22Rv1 (cell line): ENCODE measurements at regions not wholly inside any gene's neighbourhood (a gene's known extent, or its start where the extent isn't known, plus 50 kb on each side); places are given as distances from the start of the nearest gene placed in this dataset.
A peak's percentile ranks its signal among the peaks of the same experiment; 100 is the strongest.
"Not testable (repeated sequence)": the region's sequence is repeated elsewhere in the genome, so short reads cannot be mapped to it uniquely, and the experiment has no call there.

Source experiments
- H3K27ac ChIP-seq: fragments of 450-650 bp; 2 replicates; pipeline ENCODE4 v1.5.1; 2017
- ZFX ChIP-seq: fragments of 450-650 bp; IDR thresholded peaks from 2 replicates; pipeline ENCODE4 v1.6.1; 2017; ENCODE audit warnings: antibody characterized with exemption, borderline replicate concordance
- TF ChIP-seq, protein P1 (sequence below): fragments of 450-650 bp; IDR thresholded peaks from 2 replicates; pipeline ENCODE4 v1.5.1; 2017; ENCODE audit warnings: mild to moderate bottlenecking

DNA sequence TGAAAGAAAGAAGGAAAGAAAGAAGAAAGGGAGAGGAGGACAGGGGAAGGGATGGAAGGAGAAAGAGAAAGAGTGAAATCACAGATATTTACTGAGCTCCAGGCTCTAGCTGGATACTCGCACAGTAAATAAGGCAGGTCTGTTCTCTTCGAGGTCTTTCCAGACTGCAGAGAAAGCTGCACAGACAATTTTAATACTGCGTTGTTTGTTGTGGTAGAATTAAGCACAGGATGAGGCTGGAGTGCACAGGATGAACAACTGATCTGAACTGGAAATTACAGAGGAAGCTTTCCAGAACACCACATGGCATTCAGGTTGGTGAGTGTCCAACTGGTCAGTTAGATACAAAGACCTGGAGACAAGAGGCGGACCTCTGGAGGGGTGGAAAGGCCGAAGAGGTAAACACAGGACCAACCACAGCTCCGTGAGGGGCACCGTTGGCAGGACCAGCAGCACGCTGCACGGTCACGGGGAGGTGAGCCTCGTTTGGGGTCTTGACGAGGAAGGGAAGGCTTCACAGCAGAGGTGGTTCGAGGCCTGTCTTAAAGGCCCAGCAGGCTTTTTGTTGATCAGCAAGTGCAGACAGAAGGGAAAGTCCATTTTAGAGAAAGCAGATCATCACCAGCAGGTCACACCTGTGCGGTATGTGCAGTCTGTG lies 121.7 kb downstream of the ATP6V0E2 start:
- not testable (repeated sequence) for H3K27ac ChIP-seq

DNA sequence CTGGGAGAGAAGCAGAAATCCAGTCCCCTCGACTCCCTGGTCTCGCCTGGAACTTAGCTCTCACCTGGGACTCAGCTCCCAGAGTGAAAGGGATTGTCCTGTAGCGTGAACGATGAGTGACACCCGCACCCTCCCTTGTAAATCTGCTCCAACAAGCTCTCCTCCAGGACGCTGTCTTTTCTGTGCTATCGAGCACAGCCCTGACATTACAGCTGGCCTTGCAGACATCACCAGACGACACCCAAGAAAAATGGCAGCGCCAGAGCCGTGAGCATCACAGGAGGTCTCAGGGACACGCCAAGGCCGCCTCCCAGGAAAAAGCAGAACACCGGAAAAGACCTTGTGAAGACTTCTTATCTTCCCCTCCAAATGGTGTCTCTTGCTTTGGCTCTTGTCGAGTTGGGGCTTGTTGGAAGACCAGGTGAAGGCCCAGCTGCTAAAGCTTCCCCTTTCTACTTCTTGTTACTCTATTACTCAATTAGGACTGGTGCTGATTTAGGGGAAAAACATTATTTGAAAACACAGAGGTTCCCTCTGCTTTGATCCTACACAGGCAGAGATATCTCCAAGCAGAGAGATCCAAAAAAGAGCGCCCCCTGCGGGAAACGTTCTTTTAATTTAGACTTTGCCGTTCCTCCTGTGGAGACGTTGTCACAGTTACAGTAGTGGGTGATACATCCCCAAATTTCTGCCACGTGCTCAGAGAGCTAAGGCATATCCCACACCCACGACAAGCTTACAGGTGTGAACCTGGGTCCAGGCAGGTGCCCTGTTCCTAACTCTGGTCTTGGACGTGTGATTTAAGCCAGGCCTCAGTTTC lies 127.2 kb downstream of the ATP6V0E2 start:
- TF ChIP-seq, protein P1, sequence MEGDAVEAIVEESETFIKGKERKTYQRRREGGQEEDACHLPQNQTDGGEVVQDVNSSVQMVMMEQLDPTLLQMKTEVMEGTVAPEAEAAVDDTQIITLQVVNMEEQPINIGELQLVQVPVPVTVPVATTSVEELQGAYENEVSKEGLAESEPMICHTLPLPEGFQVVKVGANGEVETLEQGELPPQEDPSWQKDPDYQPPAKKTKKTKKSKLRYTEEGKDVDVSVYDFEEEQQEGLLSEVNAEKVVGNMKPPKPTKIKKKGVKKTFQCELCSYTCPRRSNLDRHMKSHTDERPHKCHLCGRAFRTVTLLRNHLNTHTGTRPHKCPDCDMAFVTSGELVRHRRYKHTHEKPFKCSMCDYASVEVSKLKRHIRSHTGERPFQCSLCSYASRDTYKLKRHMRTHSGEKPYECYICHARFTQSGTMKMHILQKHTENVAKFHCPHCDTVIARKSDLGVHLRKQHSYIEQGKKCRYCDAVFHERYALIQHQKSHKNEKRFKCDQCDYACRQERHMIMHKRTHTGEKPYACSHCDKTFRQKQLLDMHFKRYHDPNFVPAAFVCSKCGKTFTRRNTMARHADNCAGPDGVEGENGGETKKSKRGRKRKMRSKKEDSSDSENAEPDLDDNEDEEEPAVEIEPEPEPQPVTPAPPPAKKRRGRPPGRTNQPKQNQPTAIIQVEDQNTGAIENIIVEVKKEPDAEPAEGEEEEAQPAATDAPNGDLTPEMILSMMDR = peak; percentile 22; the same call in 1 of the 2 replicates
- not testable (repeated sequence) for H3K27ac ChIP-seq

DNA sequence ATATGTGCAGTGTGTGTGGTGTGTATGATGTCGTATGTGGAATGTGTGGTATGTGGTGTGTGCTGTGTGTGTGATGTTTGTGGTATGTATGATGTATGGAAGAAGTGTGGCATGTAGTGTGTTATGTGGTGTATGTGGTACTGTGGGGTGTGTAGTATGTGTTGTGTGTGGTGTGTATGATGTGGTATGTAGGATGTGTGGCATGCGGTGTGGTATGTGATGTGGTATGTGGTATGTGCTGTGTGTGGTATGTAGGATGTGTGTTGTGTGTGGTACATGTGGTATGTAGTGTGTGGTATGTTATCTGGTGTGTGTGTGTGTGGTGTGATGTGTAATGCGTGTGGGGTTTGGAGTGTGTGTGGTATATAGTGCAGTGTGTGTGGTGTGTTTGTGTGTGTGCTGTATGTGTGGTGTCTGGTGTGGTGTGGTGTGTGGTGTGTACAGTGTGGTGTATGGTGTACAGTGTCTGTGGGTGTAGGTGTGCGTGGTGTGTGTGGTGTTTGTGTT lies 129.6 kb downstream of the ATP6V0E2 start:
- TF ChIP-seq ZFX = no peak
- TF ChIP-seq, protein P1 = no peak

DNA sequence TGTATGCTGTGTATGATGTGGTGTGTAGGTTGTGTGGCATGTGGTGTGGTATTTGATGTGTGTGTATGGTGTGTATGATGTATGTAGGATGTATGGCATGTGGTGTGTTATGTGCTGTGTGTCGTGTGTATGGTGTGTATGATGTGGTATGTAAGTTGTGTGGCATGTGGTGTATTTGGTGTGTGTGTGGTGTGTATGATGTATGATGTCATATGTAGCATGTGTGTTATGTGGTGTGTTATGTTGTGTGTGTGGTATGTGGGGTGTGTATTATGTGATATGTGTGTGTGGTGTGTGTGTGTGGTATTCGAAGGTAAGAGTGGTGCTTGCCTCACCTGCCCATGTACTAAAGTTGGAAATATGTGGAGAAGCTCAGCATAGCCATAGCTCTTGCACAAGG lies 130.2 kb downstream of the ATP6V0E2 start:
- not testable (repeated sequence) for H3K27ac ChIP-seq

More for the DNA sequence above, 129.6 kb downstream of the ATP6V0E2 start:
- no peak overlapping the region for H3K27ac ChIP-seq

DNA sequence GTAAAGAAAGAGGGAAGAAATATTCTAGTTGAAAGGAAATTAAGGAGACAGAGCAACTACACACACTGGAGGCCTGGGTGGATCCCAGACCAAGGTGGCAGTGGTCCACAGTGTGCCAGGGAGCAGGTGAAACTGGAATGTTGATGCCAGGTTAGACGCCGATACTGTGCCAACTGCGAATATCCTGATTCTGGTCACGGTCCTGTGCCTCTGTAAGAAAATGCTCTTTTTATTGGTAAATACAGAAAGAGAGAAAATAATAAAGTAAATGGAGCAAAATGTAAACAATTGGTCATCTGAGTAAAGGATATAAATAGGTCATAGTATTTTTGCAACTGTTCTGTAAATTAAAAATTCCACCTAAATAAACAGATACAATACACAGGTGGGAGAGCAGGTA lies 131.1 kb downstream of the ATP6V0E2 start:
- H3K27ac ChIP-seq = not testable (repeated sequence)

DNA sequence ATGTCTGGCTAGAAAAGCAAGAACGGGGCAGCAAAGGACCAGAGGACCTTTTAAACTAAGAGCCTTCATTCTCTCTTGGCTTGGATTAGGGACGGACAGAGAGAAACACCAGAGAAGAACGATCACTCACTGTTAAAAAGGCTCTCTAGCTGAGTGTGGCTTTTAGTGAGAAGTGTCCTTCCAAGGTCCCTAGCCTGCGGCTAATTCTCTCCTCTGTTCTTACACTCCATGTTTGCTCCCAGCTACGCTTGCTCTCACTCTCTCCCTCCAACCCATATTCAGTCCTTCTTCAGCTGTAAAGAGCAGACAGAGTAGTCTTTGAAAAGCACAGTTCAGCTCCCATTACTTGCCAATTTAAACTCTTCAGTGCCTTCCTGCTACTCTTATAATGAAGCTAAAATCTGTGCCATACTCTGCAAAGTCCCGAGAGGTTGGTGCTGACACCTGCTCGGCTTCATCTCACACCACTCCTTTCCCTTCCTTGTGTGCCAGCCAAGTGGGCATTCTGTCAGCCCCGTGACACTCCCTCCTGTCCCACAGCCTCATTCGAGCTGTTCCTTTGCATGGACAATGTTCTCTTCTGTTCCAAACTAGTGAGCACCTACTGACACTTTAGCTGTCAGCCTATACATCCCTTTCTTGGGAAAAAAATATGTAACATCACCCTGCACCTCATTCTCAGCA lies 136.0 kb downstream of the ATP6V0E2 start:
- not testable (repeated sequence) for H3K27ac ChIP-seq

DNA sequence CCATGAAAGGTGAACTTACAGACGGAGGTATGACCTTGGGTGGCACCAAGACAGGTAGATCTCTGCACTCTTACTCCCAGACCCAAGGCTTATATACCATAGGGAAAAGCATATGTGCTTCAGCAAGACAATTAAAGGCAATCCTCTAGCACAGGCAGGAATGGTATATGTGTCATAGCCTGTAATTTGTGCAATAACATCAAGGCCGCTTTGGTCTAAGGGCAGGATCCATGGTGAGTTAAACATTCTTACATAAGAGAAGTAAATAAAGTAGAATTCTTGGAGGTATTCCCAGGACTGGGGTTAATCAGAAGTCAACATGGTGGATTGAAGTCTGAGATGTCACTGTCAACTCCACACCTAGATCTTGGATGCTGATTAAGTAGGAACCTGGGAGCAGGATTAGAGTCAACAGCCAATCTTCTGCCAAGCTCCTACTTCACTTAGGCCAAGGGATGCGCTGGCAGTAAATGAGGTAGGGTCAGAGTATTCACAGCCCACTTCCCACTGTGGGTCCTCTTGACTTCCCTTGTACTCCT lies 143.0 kb downstream of the ATP6V0E2 start:
- H3K27ac ChIP-seq = not testable (repeated sequence)

DNA sequence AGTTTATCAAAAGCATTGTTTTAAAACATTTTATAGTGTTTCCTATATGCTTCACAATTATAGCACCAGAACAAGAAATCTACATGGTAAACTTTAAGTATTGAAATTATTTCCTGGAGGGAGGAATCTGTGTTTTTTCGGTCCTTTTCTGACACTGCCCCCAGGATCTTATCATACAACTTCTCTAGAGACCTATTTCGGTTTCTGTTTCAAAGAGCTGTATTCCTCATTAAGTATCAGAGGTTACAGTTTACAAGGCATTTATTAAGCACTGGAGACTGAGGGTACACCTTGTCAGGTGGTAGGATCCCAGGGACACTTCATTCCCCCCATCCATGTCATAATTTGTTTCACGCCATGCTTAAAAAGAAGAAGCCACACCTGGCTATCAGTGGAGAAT lies 146.4 kb downstream of the ATP6V0E2 start:
- not testable (repeated sequence) for H3K27ac ChIP-seq

DNA sequence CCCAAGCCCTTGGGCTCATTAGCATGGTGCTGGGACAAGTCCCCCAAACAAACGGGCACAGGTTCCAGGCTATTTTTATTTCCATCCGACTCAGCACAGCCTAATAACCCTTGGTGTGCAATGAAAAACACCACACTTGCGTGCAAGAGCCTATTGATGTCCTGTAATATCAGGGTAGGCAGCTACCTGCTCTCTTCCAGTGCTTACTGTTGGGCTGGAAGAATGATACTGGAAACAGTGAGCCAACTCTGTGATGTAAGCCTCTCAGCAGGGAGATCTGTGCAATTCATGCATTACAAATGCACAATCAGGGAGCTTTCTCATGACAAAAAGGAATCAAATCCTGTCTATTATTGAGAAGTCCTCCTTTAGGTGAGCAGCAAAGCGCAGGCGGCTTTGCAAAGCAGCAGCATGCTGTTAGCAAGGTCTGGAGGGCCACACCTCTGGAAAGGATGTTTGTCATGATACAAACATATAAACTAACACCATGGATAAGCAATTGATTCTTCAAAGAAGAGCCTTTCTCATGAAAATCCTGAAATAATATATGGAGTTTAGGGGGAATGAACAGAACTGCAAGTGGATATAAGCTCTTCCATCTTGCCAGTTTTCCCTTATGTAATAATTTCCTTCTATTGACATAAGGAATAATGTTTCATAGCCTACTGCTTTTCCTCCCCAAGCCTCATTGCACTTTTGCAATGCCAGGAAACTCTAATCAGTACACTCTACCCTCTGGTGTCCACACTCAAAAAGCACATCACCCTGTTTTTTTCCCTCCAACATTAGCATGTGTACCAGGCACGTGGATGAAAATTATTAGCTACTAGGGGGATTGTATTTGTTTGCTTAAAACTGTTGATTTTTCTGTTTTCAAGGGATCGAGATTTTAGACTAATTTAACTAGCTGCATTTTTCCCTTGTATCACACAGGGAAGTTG lies 151.1 kb downstream of the ATP6V0E2 start:
- H3K27ac ChIP-seq = not testable (repeated sequence)

DNA sequence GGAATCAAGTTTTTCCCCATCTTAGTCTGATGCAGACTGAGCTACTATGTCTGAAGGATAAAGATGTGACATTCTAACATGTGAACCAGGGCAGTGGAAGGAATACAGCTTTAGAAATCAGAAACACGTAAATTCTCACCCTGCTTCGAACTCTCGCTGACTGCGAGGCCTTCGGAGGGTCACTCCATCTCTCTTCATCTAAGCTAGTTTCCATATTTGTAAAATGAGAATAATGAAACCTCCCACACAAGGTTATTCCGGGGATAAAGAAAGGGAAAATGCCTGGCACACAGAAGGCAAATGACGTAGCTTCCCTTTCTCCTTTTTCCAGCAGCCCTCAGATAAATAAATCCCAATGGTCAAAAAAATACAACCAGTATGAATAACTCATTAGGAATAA lies 152.0 kb downstream of the ATP6V0E2 start:
- H3K27ac ChIP-seq = not testable (repeated sequence)

DNA sequence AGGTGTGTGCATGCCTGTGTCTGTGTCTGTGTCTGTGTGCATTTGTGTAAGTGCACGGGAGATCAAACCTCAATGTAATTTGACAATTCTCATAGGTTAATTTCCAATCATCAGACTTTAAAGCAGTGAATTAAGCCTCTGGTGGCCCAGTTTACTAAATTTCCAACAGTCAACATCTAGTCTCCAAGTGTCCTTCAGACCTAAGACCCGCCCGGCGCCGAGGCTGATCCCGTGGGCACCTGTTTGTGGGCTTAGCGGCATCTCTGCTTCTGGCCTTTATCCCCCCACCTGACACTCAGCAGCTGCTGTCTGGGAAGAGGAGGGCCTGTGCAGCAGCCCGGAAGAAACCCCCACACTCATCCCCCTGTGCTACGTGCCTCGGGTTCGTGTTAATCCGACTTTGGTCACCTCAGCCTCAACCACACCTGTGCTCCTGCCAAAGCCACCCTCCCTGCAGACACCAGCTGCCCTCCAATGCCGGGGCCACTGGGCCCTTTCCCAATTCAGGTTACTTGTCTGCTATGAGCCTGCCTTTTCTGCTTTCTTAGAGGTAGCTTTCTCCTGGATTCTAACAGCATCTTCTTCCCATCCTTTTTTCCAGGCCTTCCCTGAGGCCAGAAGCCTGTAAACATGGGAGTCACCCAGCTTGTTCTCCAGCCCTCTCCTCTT lies 154.7 kb downstream of the ATP6V0E2 start:
- not testable (repeated sequence) for H3K27ac ChIP-seq

DNA sequence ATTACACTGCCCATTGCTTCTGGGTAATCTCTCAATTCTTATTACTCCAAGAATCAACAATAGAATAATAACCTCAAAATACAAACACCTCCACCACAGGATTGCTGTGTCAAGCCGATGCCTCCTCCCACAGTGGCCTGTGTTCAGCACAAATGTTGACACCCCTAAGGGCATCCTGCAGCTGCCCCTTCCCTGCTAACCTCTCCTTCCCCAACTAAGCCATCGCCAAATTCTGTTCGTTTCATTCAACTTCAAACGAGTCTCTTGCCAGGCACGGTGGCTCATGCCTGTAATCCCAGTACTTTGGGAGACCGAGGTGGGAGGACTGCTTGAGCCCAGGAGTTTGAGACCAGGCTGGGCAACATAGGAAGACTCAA lies 155.2 kb downstream of the ATP6V0E2 start:
- not testable (repeated sequence) for H3K27ac ChIP-seq

DNA sequence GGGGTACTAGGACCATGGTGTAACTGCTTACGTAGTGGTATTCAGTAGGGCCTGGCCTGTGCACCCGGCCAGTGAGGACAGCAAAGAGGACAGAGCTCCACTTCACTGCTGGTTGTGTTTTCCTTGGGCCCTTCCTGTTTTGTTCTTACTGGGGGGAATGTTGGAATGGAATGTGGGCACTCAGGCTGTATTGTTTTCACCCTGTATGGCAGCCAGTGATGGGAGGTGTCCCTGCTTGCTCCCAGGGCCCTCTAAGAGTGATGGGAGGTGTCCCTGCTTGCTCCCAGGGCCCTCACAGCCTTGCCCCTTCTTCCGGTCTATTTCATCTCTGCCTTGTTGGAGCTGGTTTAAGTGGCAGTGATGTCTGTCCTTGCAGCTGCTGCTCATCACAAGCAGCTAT lies 158.0 kb downstream of the ATP6V0E2 start:
- H3K27ac ChIP-seq = not testable (repeated sequence)

DNA sequence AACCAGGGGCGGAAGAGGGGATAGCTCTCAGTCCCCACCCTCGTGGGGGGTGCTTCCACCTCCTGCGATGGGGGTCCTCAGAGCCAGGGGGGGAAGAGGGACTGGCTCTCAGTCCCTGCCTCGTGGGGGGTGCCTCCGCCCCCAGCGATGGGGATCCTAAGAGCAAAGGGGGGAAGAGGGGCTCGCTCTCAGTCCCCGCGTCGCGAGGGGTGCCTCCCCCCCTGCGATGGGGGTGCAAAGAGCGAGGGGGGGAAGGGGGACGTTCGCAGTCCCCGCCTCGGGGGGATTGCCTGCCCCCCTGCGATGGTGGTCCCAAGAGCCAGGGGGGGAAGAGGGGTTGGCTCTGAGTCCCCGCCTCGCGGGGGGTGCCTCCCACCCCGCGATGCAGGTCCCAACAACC lies 159.9 kb downstream of the ATP6V0E2 start:
- not testable (repeated sequence) for H3K27ac ChIP-seq

DNA sequence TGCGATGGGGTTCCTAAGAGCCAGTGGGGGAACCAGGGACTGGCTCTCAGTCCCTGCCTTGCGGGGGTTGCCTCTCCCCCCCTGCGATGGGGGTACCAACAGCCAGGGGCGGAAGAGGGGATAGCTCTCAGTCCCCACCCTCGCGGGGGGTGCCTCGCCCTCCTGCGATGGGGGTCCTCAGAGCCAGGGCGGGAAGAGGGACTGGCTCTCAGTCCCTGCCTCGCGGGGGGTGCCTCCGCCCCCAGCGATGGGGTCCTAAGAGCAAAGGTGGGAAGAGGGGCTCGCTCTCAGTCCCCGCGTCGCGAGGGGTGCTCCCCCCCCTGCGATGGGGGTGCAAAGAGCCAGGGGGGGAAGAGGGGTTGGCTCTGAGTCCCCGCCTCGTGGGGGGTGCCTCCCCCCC lies 162.0 kb downstream of the ATP6V0E2 start:
- not testable (repeated sequence) for H3K27ac ChIP-seq

DNA sequence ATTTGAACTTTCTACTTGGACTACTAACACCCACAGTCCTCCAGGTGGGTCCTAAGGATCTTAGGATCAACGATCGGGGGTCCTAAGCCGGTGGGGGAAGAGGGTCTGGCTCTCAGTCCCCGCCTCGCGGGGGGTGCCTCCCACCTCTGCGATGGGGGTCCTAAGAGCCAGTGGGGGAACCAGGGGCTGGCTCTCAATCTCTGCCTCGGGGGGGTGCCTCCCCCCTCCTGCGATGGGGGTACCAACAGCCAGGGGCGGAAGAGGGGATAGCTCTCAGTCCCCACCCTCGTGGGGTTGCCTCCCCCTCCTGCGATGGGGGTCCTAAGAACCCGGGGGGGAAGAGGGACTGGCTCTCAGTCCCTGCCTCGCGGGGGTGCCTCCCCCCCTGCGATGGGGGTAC lies 165.3 kb downstream of the ATP6V0E2 start:
- not testable (repeated sequence) for H3K27ac ChIP-seq

DNA sequence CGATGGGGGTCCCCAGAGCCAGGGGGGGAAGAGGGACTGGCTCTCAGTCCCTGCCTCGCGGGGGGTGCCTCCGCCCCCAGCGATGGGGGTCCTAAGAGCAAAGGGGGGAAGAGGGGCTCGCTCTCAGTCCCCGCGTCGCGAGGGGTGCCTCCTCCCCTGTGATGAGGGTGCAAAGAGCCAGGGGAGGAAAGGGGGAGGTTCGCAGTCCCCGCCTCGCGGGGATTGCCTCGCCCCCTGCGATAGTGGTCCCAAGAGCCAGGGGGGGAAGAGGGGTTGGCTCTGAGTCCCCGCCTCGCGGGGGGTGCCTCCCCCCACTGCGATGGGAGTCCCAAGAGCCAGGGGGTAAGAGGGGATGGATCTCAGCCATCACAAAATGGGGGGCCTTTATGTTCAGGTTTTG lies 168.5 kb downstream of the ATP6V0E2 start:
- H3K27ac ChIP-seq = not testable (repeated sequence)
